Choroid plexus epithelial cell (primary cell): ENCODE measurements at regions not wholly inside any gene's neighbourhood (a gene's known extent, or its start where the extent isn't known, plus 50 kb on each side); places are given as distances from the start of the nearest gene placed in this dataset.
A peak's percentile ranks its signal among the peaks of the same experiment; 100 is the strongest.

Source experiments
- DNase-seq: peaks from one replicate; pipeline ENCODE4 v3.0.0-alpha.2; 2010; ENCODE audit warnings: low read depth
- H3K4me3 ChIP-seq: 2 replicates; pipeline ENCODE4 v1.5.1; 2011; ENCODE audit warnings: low read depth, mild to moderate bottlenecking, control low read depth, low read length, moderate library complexity
- TF ChIP-seq, protein P1 (sequence below): conservative IDR thresholded peaks from 2 replicates; pipeline ENCODE4 v1.5.1; 2011; ENCODE audit warnings: low read depth, mild to moderate bottlenecking, control low read depth, inconsistent platforms, low read length, moderate library complexity

DNA sequence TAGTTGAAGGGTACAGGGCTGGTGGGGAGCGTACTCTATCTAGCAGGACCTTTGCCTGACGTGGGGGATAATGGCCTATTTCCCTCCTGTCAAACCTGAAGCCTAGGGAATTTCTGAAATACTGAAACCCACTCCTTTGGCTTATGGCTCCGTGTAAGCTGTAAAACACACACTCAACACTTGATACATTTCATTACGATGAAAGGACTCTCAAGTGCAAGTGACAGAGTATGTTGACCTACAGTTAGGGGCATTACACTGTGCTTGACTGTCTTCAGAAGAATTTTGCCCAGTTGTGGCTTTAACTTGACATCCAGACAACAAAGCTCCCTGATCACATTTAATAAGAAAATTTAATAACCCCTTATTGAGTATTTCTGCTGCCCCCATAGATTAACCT is 194.3 kb downstream of the BAMBI start:
- TF ChIP-seq, protein P1, sequence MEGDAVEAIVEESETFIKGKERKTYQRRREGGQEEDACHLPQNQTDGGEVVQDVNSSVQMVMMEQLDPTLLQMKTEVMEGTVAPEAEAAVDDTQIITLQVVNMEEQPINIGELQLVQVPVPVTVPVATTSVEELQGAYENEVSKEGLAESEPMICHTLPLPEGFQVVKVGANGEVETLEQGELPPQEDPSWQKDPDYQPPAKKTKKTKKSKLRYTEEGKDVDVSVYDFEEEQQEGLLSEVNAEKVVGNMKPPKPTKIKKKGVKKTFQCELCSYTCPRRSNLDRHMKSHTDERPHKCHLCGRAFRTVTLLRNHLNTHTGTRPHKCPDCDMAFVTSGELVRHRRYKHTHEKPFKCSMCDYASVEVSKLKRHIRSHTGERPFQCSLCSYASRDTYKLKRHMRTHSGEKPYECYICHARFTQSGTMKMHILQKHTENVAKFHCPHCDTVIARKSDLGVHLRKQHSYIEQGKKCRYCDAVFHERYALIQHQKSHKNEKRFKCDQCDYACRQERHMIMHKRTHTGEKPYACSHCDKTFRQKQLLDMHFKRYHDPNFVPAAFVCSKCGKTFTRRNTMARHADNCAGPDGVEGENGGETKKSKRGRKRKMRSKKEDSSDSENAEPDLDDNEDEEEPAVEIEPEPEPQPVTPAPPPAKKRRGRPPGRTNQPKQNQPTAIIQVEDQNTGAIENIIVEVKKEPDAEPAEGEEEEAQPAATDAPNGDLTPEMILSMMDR: no peak
- H3K4me3 ChIP-seq: no peak overlapping the region
- no peak for DNase-seq

DNA sequence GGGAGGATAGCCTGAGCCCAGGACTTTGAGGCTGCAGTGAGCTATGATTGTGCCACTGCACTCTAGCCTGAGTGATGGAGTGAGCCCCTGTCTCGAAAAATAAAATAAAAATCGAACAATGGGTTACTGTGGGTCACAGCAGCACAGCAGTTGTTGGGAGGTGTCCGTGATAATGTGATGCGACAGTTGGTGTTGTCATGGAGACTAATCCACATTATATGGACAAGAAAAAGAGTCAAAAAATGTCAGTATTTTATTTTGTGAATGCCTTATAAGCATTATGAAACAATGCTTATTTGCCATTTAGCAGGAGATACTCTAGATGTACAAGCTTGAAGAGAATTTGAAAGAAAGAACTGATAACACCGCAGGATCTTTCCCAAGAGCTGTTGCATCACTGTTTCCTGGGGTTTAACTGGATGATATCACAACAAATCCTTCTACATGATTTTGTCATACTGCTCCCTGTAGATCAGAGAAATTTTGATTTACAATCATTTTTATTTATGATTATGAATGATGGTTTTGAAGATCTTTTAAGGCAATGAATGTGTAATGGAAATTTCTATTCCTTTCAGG is 195.4 kb downstream of the BAMBI start:
- DNase-seq: peak; percentile 78
- H3K4me3 ChIP-seq: no peak overlapping the region
- TF ChIP-seq, protein P1: no peak

DNA sequence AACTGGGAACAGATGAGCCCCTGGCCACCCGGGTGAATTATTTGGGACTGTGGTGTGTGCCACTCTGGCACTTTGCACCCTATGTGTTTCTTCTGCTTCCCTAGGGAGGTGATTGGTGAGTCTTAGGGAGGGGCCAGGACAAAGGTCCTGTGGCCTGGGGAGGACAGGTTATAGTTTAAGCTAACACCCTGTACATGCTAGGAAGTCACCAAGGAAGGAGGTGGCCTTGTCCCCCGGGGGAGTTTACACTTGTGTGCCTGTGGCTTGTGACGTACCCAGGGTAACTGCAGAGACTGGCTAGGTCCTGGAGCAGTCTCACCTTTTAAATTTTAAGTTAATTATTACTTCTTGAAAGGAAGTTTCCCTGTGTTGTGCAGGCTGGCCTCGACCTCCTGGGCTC is 196.2 kb downstream of the BAMBI start:
- H3K4me3 ChIP-seq: no peak overlapping the region
- TF ChIP-seq, protein P1: no peak
- no peak for DNase-seq

DNA sequence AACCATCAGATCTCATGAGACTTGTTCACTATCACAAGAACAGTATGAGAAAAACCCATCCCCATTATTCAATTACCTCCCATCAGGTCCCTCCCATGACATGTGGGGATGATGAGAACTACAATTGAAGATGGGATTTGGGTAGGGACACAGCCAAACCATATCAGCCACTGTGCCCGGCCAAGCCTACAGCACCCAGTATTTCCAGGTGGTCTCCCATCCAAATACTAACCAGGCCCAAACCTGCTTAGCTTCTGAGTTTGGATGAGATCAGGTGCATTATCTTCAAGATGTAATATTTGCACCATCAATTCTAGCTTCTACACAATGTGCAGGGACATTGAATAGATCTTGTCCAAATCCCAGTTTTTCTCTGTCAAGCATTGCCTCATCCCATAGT is 196.9 kb downstream of the BAMBI start:
- no peak overlapping the region for H3K4me3 ChIP-seq
- no peak for DNase-seq
- TF ChIP-seq, protein P1: no peak

DNA sequence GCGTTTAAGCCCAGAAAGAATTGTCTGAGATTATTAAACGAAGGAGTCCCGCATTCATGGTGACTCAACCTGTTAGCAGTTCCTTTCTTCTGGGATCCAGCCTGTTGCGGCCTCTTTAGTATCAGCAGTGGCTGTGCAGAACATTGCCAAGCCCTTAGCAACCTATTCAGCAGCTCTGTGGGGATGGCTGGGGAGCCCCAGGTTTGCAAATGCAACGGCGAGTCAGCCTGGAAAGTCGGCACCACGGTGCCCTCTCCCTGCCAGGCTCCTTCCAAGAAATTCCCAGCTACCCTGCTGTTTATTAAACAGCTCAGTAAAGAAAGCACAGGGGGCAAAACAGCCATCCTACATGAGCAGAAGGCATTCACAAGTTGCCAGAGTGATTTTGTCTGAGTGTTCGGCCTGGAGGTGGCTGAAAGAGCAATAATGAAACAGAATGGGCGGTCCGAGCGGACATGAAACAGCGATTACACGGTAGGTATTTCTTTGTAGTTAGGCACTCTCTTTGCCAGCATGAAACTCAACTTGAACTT is 198.3 kb downstream of the BAMBI start:
- peak; percentile 76 for DNase-seq
- H3K4me3 ChIP-seq: no peak overlapping the region
- TF ChIP-seq, protein P1: no peak

DNA sequence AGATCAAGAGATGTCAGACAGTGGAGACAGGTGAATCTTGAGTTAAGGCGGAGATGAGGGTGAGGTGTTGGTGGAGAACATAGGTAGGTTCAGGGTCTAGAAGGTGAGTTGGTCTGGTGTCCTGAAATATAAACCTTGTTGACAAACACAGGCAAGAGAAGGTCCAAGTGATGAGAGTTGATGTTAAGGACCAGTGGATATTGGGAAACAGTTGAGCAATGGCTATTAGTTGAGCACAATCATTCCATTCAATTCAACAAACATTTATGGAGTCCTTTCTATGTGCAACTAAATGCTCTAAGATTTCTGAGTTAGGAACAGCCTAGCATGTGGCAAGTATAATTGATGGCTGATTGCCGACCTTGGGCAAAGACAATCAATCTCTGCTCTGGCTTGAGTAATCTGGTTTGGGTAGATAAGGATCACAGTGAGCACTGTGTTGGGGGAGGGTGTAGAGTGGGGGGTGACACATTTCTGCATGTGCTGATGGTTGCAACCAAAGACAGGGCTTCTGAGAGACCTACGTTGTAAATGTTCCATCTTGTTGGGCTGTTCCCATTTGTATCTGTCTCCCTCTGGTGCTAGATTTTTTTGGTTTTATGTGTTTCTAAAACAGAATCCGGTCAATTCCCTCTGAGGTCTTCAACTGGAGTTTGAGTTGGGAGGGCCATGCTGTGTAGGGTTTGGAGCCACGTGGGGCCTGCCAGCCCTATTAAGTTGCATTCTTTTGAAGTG is 201.1 kb downstream of the BAMBI start:
- TF ChIP-seq, protein P1: no peak
- no peak overlapping the region for H3K4me3 ChIP-seq
- DNase-seq: no peak
